IPS DF 4.7 (cell line): ENCODE measurements at regions not wholly inside any gene's neighbourhood (a gene's known extent, or its start where the extent isn't known, plus 50 kb on each side); places are given as distances from the start of the nearest gene placed in this dataset.

Experiments
- DNase-seq: peaks from one replicate; pipeline ENCODE4 v3.0.0-alpha.2; 2013; ENCODE audit warnings: low spot score; ENCODE audit errors: extremely low read depth

DNA sequence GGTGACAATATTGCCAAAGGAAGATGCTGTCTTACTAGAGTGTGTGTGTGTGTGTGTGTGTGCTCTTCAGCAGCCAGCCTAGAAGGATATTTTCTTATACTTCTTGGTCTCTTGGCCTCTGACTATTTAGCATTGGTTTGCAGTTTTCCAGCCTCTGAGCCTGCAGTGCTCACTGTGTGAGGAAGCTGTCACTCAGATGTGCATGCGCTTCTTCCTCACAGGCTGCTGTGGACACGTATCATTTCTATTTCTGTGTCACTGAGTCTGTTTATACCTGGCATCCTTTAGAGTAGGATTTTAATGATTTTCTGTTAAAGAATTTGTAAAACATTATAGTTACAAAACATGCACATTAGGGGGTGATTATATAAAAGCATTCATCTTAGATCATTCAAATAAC, 83.3 kb downstream of the ALDH8A1 start:
- DNase-seq, result no peak

- no peak for DNase-seq
These were observed 85.3 kb downstream of the ALDH8A1 start for GRCh38 chr6:134864558-134864957.

GRCh38 chr6:134863763-134864510, 86.0 kb downstream of the ALDH8A1 start:
- no peak for DNase-seq

GRCh38 chr6:134854366-134854765, 95.5 kb downstream of the ALDH8A1 start:
- no peak for DNase-seq

DNA sequence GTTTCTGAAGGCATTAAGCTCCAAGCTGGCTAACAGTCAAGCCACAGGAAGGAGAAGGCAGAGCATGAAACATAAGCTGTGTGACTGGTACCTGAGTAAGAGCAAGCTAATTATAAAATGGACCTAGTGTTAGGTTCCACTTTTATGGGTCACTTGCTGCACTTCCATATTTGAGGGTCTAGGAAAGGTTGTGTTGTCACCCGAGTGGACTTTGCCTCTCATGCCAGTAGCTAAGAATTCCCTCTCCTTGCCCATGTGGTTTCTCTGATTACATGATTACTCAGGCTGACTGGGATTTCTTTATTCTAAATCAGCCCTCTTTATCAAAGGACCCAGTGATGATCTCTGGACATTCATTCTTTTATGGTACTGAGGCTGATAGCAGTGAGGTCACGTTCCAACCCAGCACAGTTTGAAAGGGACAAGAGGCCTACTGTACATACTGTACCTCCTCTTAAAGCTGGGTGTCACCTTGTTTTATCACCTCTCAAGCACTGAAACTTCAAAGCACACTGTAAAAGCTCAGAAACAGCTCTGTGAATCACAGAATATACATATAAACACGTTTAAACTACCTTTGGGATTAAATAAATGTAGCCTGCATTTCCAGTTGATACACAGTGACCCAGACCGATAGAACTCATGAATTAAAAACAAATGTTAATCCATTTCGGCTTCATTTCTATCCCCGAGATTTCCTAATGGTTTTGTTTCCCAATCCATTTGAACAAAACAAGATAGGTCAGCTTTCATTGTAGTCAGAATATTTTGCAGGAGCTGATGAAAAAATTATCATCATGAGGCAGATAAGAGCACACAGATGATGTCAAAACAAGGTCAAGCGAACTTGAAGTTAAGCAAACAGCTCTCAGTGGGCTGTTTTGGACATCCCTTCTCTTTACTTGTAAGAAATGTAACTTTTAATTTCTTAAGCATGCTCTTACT, 96.5 kb downstream of the ALDH8A1 start:
- DNase-seq, result no peak

DNA sequence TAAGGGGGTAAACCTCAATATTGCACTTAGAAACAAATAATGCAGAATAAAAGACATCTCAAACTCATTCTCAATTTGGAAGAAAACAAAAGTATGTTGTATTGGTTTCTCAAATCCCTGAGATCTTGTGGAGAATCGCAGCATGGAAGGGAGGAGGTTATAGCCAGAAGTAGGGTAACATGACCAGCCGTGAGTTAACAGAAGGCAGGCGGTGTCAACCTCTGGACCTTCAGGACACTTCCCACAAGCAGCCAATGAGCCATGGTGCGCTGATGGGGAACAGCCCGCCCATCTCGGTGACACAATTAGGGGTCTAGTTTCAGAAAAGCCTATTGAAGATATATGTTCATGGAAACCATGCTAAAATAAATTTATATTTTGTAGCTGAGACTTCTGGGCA, 98.4 kb downstream of the ALDH8A1 start:
- DNase-seq, result no peak

GRCh38 chr6:134850721-134851305, 99.1 kb downstream of the ALDH8A1 start:
- no peak for DNase-seq

- no peak for DNase-seq
These were observed 99.9 kb downstream of the ALDH8A1 start for GRCh38 chr6:134849920-134850447.

DNA sequence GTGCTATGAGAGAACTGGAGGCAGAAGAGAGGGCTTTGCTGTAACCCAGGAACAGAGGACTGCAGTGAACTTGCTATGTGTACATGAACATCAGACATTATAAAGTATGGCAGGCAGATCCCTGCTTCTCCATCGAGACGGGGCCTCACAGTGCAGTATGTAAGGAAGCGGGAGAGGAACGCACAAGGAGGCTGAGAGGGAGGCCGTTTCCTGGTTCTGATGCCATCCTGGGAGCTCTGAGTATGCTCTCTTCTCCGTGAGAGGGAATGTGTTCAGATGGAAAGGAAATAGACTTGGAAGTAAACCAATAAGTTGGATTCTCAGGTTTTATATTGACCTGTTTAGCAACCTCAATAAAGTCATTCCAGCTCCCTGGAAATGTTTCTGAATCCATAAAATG, 101.8 kb downstream of the ALDH8A1 start:
- DNase-seq, result no peak

GRCh38 chr6:134846865-134847264, 103.0 kb downstream of the ALDH8A1 start:
- DNase-seq, result no peak

- DNase-seq, result no peak
These were observed 103.9 kb downstream of the ALDH8A1 start for GRCh38 chr6:134846031-134846430.

GRCh38 chr6:134844120-134844519, 105.8 kb downstream of the ALDH8A1 start:
- no peak for DNase-seq

GRCh38 chr6:134840086-134840867, 109.6 kb downstream of the ALDH8A1 start:
- DNase-seq, result no peak

GRCh38 chr6:134835993-134836392, 113.9 kb downstream of the ALDH8A1 start:
- DNase-seq, result no peak

DNA sequence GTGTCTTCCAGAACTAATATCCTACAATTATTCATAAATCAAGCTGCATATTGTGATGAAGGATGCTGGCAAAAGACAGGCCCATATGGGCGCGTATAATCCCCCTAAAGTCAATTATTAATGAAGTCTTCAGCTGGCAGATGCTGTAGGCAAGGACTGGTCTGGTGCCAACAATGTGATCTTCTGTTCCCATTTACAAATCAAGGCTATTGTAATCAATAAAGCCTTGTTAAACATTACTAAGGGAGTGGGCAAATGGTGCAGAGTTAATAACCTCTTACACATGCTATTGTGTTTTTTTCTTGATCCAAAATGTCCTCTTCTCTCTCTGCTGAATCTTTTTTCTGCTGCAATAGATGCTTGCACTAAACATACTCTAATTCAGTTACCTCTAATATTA, 119.0 kb downstream of the ALDH8A1 start:
- no peak for DNase-seq

GRCh38 chr6:134830194-134830593, 119.7 kb downstream of the ALDH8A1 start:
- DNase-seq, result no peak

GRCh38 chr6:134828641-134829040, 121.3 kb downstream of the ALDH8A1 start:
- DNase-seq, result no peak

GRCh38 chr6:134826889-134827737, 122.8 kb downstream of the ALDH8A1 start:
- no peak for DNase-seq

DNA sequence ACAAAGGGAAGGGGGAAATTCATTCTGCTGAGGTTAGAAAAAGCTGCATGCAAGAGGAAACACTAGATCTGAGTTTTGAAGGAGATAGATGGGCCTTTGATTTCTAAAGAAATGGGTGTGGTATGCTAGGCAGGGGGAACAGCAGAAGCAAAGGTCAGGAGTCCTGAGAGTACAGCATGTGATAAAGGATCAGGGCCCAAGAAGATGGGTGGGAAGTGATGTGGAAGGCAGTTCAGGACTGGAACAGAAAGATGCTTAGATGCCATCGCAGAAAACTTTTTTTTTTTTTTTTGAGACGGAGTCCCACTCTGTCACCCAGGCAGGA, 126.2 kb downstream of the ALDH8A1 start:
- no peak for DNase-seq
